Fibroblast of skin of back (primary cell): ENCODE measurements at regions not wholly inside any gene's neighbourhood (a gene's known extent, or its start where the extent isn't known, plus 50 kb on each side); places are given as distances from the start of the nearest gene placed in this dataset.
A peak's percentile ranks its signal among the peaks of the same experiment; 100 is the strongest.

Experiments
- DNase-seq: peaks from one replicate; pipeline ENCODE4 v3.0.0-alpha.2; 2013

- DNase-seq = no peak
Observed at GRCh38 chr2:150417278-150417677, 70.2 kb downstream of the RND3 start.

- DNase-seq = no peak
Observed at GRCh38 chr2:150415022-150415421, 72.4 kb downstream of the RND3 start.

GRCh38 chr2:150413910-150414309, 73.6 kb downstream of the RND3 start:
- no peak for DNase-seq

DNA sequence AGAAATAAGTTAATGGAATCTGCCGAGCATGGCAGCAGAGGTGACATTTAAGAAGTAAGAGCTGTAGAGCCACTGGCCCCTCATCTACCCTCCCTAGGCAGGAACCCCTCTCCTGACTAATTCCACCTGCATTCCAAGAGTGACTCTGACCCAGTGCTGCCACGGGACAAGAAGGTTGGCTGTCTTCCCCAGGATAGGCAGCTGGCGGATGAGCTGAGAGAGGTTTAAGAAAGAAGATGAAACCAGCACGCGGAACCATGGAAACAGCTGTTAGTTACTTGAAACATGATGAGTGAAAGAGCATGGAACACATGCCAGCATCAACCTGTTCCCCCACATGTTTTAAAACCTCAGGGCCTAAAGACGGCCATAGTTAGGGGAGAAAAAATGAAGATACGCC, 74.1 kb downstream of the RND3 start:
- no peak for DNase-seq

- DNase-seq = peak; percentile 85
Observed at GRCh38 chr2:150410809-150411208, 76.7 kb downstream of the RND3 start.

GRCh38 chr2:150409196-150409595, 78.3 kb downstream of the RND3 start:
- DNase-seq = no peak

GRCh38 chr2:150404147-150404546, 83.3 kb downstream of the RND3 start:
- DNase-seq = no peak

GRCh38 chr2:150403457-150403856, 84.0 kb downstream of the RND3 start:
- no peak for DNase-seq

DNA sequence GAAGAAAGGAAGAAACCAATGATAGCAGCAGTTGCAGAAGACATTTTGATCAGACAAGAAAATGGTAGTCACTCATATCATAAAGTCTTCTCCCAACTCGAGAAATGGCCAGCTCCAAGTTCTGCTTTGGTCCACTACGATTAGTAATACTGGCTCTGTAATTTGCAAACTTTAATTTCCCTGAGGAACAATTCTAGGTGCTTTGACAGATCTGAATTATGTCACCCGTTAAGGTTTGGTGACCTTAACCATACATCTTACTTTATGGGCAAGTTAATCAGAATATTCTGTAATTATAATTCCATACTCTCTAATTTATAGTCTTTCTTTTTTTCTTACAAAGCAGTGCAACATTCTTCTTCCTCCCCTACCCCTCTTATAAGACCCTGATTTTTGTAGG, 84.5 kb downstream of the RND3 start:
- DNase-seq = no peak

DNA sequence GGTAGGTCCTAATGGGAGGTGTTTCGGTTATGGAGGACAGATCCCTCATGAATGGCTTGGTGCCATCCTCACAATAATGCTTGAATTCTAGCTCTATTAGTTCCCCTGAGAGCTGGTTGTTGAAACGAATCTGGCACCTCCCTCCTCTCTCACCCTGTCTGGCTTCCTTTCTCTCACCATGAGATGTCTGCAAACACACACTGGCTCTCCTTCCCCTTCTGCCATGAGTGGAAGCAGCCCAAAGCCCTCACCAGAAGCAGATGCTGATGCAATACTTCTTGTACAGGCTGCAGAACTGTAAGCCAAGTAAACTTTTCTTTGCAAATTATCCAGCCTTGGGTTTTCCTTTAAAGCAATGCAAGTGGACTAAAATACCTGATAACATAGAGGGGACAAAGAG, 86.6 kb downstream of the RND3 start:
- no peak for DNase-seq

GRCh38 chr2:150392614-150393013, 94.9 kb downstream of the RND3 start:
- no peak for DNase-seq

- DNase-seq = no peak
Observed at GRCh38 chr2:150391779-150392178, 95.7 kb downstream of the RND3 start.

DNA sequence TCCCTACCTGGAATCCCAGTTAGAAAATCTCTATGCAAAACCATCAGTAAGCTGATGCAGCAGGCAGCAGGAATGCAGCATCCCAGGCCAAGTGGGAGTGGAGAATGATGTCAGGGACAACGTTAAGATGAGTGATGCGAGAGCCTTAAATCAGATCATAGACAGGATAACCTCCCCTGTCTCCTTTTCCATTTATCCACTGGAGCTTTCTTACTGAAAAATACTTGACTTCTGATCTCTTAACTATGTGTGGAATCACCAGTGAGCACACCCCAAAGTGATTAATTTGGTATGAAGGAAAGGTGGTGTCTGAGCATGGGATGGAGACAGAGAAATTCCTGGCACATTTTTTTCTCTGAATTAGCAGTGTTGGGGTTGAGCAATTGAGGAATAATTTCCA, 98.0 kb downstream of the RND3 start:
- peak; percentile 20 for DNase-seq

DNA sequence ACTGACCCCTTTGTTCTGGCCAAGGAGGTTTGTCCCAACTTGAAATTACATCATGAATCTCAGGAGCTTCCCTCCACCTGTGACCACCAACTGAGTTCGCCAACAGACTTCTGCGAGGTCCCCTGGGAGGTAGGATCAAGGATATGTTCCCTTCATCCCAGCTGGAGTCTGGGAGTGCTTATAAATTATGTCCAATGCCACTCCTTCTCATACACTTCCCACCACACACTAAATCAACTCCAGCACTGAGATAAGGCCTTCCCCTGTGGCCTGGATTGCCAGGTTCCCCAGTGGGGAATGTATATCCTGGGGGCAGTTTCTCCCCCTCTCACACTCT, 99.2 kb downstream of the RND3 start:
- DNase-seq = no peak

- peak; percentile 13 for DNase-seq
Observed at GRCh38 chr2:150387586-150388288, 99.7 kb downstream of the RND3 start.

- no peak for DNase-seq
Observed at GRCh38 chr2:150385211-150385610, 102.3 kb downstream of the RND3 start.

- DNase-seq = no peak
Observed at GRCh38 chr2:150383587-150383986, 103.9 kb downstream of the RND3 start.

- DNase-seq = no peak
Observed at GRCh38 chr2:150379166-150379565, 108.3 kb downstream of the RND3 start.

GRCh38 chr2:150378686-150379085, 108.8 kb downstream of the RND3 start:
- DNase-seq = no peak

DNA sequence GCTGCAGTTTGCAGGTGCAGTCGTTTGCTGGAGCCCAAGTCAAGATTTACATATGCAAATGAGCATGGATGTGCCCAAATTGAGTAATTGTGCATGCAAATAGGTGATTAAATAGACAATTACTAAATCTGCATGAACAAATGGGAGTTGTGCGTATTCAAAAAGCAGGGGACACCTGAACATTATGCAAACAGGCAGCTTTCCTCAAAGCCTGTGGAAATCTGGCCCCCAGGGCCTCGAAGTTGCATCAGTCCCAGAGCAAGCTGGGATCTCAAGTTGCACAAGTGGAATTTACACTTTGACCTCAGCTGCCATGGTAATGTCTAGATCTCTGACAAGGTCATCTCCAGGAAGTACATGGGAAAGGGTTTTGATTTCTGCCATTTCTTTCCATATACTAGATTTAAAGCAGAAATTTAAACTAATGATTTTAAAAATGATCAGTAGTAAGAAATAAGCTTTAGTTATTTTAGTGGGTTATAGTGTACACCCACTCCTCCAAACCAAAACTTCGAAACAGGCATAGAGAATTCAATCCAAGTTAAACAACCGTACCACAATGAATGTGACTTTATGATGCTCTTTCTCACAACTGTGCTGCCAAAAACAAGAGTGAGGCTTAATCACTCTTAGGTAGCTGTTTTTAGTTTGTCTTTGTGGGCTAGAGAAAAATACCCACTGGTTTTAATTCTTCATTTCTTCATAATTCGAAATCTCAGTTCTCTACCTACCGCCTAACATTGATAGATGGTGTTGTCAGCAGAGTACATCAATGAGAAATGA, 110.7 kb downstream of the RND3 start:
- DNase-seq = no peak

- no peak for DNase-seq
Observed at GRCh38 chr2:150375333-150375732, 112.1 kb downstream of the RND3 start.

DNA sequence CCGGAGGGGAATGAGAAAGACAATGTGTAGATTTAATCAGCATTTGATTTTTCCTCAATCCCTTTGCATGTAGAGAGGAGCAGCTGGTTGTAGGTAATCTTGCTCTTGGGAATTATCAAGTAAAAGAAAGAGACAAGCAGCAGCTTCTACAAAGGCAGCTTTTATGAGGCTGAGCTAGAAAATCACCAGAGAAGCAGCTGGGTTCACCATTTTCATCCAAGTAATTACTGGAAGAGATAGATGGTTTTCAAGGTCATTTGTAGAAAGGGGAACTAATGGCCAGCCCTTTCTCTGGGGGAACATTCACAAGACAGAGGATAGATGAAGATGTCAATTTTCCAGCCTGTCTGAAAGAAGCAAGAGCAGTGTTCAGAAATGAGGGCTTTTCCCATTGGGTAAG, 113.0 kb downstream of the RND3 start:
- no peak for DNase-seq

- DNase-seq = no peak
Observed at GRCh38 chr2:150373374-150373773, 114.1 kb downstream of the RND3 start.

DNA sequence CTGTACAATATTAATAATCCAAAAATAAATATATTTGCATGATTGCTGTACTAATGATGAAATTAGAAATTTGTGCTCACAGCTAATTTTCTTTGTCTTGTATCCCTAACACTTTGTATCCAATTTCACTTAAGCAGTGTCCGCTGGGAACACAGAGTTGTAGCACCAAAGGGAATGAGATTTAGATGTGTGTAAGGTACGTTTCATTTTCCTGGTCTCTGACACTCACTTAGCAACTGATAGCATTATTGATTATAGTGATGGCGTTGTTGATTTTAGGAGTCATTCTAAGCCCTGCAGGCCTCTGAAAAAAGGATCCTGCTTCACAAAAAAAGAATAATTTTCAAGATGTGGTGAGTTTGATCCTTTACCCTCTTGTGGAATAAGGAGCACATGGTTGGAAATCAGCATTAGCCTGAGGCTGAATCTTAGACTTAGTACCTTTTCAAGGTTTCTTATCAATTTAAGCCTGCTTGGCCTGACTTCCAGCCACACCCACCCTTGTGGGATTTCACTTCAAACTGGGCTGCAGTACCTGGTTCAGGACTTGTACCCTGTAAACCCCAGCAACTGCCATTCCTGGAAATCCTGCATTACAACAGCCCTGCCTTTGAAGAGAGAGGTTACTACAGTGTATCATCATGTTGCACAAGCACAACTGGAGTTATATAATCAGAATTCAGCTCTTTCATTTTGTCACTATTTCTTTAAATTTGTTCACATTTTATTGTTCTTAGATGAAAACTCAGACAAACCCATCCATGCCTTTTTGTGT, 116.2 kb downstream of the RND3 start:
- DNase-seq = no peak
